H9 (cell line): ENCODE measurements at regions not wholly inside any gene's neighbourhood (a gene's known extent, or its start where the extent isn't known, plus 50 kb on each side); places are given as distances from the start of the nearest gene placed in this dataset.

ENCODE experiments used
- DNase-seq: peaks from one replicate; pipeline ENCODE4 v3.0.0-alpha.2; 2017
- H2AFZ ChIP-seq: one replicate; pipeline ENCODE4 v1.6.1; 2013; ENCODE audit warnings: mild to moderate bottlenecking, low read length, control low read depth, moderate library complexity
- H2AK5ac ChIP-seq: 2 replicates; pipeline ENCODE4 v1.6.1; 2013; ENCODE audit warnings: low read length, control low read depth, mixed read lengths; ENCODE audit not compliant: insufficient read length
- H2BK120ac ChIP-seq: one replicate; pipeline ENCODE4 v1.6.1; 2013; ENCODE audit warnings: low read depth, mild to moderate bottlenecking, low read length, control low read depth, inconsistent platforms; ENCODE audit not compliant: poor library complexity, severe bottlenecking
- H2BK12ac ChIP-seq: 2 replicates; pipeline ENCODE4 v1.6.1; 2013; ENCODE audit warnings: low read length, control low read depth, mixed read lengths, low read depth; ENCODE audit not compliant: insufficient read length
- H2BK15ac ChIP-seq: 2 replicates; pipeline ENCODE4 v1.6.1; 2013; ENCODE audit warnings: low read depth, low read length, control low read depth
- H2BK20ac ChIP-seq: one replicate; pipeline ENCODE4 v1.6.1; 2013; ENCODE audit warnings: low read depth, mild to moderate bottlenecking, low read length, control low read depth, inconsistent platforms; ENCODE audit not compliant: poor library complexity, severe bottlenecking
- H2BK5ac ChIP-seq: 2 replicates; pipeline ENCODE4 v1.6.1; 2013; ENCODE audit warnings: low read length, control low read depth, mixed read lengths; ENCODE audit not compliant: insufficient read length
- H3K14ac ChIP-seq: 2 replicates; pipeline ENCODE4 v1.6.1; 2013; ENCODE audit warnings: low read length, control low read depth; ENCODE audit not compliant: insufficient read depth
- H3K18ac ChIP-seq: 2 replicates; pipeline ENCODE4 v1.6.1; 2013; ENCODE audit warnings: low read depth, mild to moderate bottlenecking, mixed read lengths, low read length, control low read depth; ENCODE audit not compliant: insufficient read length
- H3K23ac ChIP-seq: 2 replicates; pipeline ENCODE4 v1.6.1; 2013; ENCODE audit warnings: low read length, control low read depth, mixed read lengths, low read depth; ENCODE audit not compliant: insufficient read length
- H3K23me2 ChIP-seq: 2 replicates; pipeline ENCODE4 v1.6.1; 2013; ENCODE audit warnings: low read depth, mild to moderate bottlenecking, mixed read lengths, low read length, control low read depth; ENCODE audit not compliant: insufficient read length, poor library complexity, severe bottlenecking
- H3K27ac ChIP-seq: 2 replicates; pipeline ENCODE4 v1.5.1; 2013; ENCODE audit warnings: low read length, control low read depth, mixed read lengths, low read depth; ENCODE audit not compliant: insufficient read length
- H3K27me3 ChIP-seq: 2 replicates; pipeline ENCODE4 v1.6.1; 2013; ENCODE audit warnings: low read length, control low read depth, inconsistent platforms; ENCODE audit not compliant: insufficient read depth
- H3K4ac ChIP-seq: 2 replicates; pipeline ENCODE4 v1.6.1; 2013; ENCODE audit warnings: low read depth, mild to moderate bottlenecking, control low read depth, inconsistent platforms, low read length, moderate library complexity
- H3K4me1 ChIP-seq: 2 replicates; pipeline ENCODE4 v1.6.1; 2013; ENCODE audit warnings: low read length, control low read depth, inconsistent platforms; ENCODE audit not compliant: insufficient read depth
- H3K4me2 ChIP-seq: 2 replicates; pipeline ENCODE4 v1.6.1; 2013; ENCODE audit warnings: low read length, control low read depth, mixed read lengths; ENCODE audit not compliant: insufficient read length, insufficient read depth
- H3K56ac ChIP-seq: 2 replicates; pipeline ENCODE4 v1.6.1; 2013; ENCODE audit warnings: low read depth, mild to moderate bottlenecking, mixed read lengths, low read length, control low read depth; ENCODE audit not compliant: insufficient read length
- H3K79me1 ChIP-seq: 2 replicates; pipeline ENCODE4 v1.6.1; 2013; ENCODE audit warnings: low read depth, mild to moderate bottlenecking, moderate library complexity, low read length, control low read depth, inconsistent platforms; ENCODE audit not compliant: insufficient read depth, poor library complexity, severe bottlenecking
- H3K79me2 ChIP-seq: 2 replicates; pipeline ENCODE4 v1.6.1; 2013; ENCODE audit warnings: low read length, control low read depth, inconsistent platforms; ENCODE audit not compliant: insufficient read depth
- H3K9ac ChIP-seq: 2 replicates; pipeline ENCODE4 v1.6.1; 2013; ENCODE audit warnings: low read length, control low read depth, mixed read lengths; ENCODE audit not compliant: insufficient read length; ENCODE audit errors: extremely low read depth
- H3K9me3 ChIP-seq: one replicate; pipeline ENCODE4 v1.6.1; 2013; ENCODE audit warnings: low read depth, low read length, inconsistent platforms; ENCODE audit not compliant: control insufficient read depth
- H3T11ph ChIP-seq: one replicate; pipeline ENCODE4 v1.6.1; 2013; ENCODE audit warnings: mild to moderate bottlenecking, low read length, control low read depth, inconsistent platforms
- H4K20me1 ChIP-seq: one replicate; pipeline ENCODE4 v1.6.1; 2013; ENCODE audit not compliant: control insufficient read depth, insufficient read length, insufficient read depth
- H4K5ac ChIP-seq: 2 replicates; pipeline ENCODE4 v1.6.1; 2013; ENCODE audit warnings: low read depth, mild to moderate bottlenecking, mixed read lengths, low read length, control low read depth; ENCODE audit not compliant: insufficient read length
- H4K8ac ChIP-seq: replicated peaks from 2 replicates; pipeline ENCODE4 v1.6.1; 2013; ENCODE audit warnings: low read length, control low read depth, mixed read lengths, low read depth; ENCODE audit not compliant: insufficient read length
- H4K91ac ChIP-seq: 2 replicates; pipeline ENCODE4 v1.6.1; 2013; ENCODE audit warnings: low read depth, mild to moderate bottlenecking, moderate library complexity, mixed read lengths, low read length, control low read depth; ENCODE audit not compliant: insufficient read length
- H3K27ac Mint-ChIP-seq, 3 experiments: 2 replicates in 2 of 3; 3 replicates in 1 of 3; pipeline ENCODE4 v1.8.0; 2020 to 2021; ENCODE audit warnings: mixed read lengths in 3 of 3, mild to moderate bottlenecking in 1 of 3, moderate library complexity in 1 of 3
- H3K27me3 Mint-ChIP-seq: 2 replicates; pipeline ENCODE4 v1.8.0; 2021; ENCODE audit warnings: low read depth, mild to moderate bottlenecking, moderate library complexity, mixed read lengths
- H3K36me3 Mint-ChIP-seq, 3 experiments: 2 replicates in 2 of 3; 3 replicates in 1 of 3; pipeline ENCODE4 v1.8.0; 2020 to 2021; ENCODE audit warnings: low read depth in 3 of 3, mixed read lengths in 3 of 3; ENCODE audit not compliant: insufficient read depth in 1 of 3
- H3K4me1 Mint-ChIP-seq, 2 experiments: 2 replicates each; pipeline ENCODE4 v1.8.0; 2020; ENCODE audit warnings: mixed read lengths in 2 of 2
- H3K4me3 Mint-ChIP-seq, 2 experiments: 2 replicates in 1 of 2; 3 replicates in 1 of 2; pipeline ENCODE4 v1.8.0; 2020 to 2021; ENCODE audit warnings: mild to moderate bottlenecking in 2 of 2, mixed read lengths in 2 of 2, moderate library complexity in 1 of 2
- H3K9me3 Mint-ChIP-seq, 2 experiments: 2 replicates in 1 of 2; 3 replicates in 1 of 2; pipeline ENCODE4 v1.8.0; 2020; ENCODE audit warnings: mild to moderate bottlenecking in 2 of 2, mixed read lengths in 2 of 2, moderate library complexity in 1 of 2
- CTCF ChIP-seq: fragments of 200-600 bp; sonication (generic); conservative IDR thresholded peaks from 3 replicates; pipeline ENCODE4 v1.8.0; 2021; ENCODE audit warnings: antibody characterized with exemption, mild to moderate bottlenecking
- WGBS: extraction: QIAGEN DNeasy Blood & Tissue Kit; methylation state at CpG from one replicate; pipeline ENCODE4 v1.1.7; 2013; ENCODE audit warnings: missing lambda C conversion rate, low lambda C conversion rate, mixed read lengths; ENCODE audit not compliant: insufficient read length; ENCODE audit errors: extremely low coverage; 5-methylcytosine and 5-hydroxymethylcytosine counted together

GRCh38 chr4:3829956-3830773, 64.0 kb downstream of the ADRA2C start:
- Histone ChIP-seq H3K18ac (no peak overlapping the region), H2BK5ac (no peak overlapping the region), H3K23ac (no peak overlapping the region), H3K79me1 (no peaks in the 10 kb centered on the region), H4K5ac (no peak overlapping the region), H3K14ac (no peak overlapping the region; the same call in 1 of the 2 replicates), H4K8ac (no peak overlapping the region), H3K23me2 (no peaks in the 10 kb centered on the region), H3K4me1 (peaks cover 6% of the 10 kb centered on the region; the same call in 1 of the 2 replicates), H3K79me2 (no peaks in the 10 kb centered on the region), H3K9ac (no peak overlapping the region), H4K20me1 (no peaks in the 10 kb centered on the region), H2BK120ac (no peak overlapping the region), H2BK12ac (no peak overlapping the region), H3K9me3 (no peaks in the 10 kb centered on the region), H2AK5ac (no peak overlapping the region), H4K91ac (no peak overlapping the region), H2BK15ac (no peak overlapping the region), H3K56ac (no peak overlapping the region), H3K4ac (no peak overlapping the region), H2BK20ac (no peak overlapping the region), H3K27ac (no peak overlapping the region), H3K27me3 (no peaks in the 10 kb centered on the region), H2AFZ (no peak overlapping the region), H3T11ph (no peak overlapping the region), H3K4me2 (no peak overlapping the region)
- no peak overlapping the region; a peak in 1 of 5 replicates for H3K4me3 Mint-ChIP-seq
- peaks cover 32 to 45% of the 10 kb centered on the region in 2 experiments for H3K4me1 Mint-ChIP-seq
- peak; percentile 64 for DNase-seq
- peaks cover 0 to 1% (median 0%) of the 10 kb centered on the region in 3 experiments; a peak in 2 of 7 replicates for H3K36me3 Mint-ChIP-seq
- H3K27me3 Mint-ChIP-seq = peaks cover 17% of the 10 kb centered on the region
- no peak overlapping the region; a peak in 2 of 7 replicates for H3K27ac Mint-ChIP-seq
- WGBS = no CpG with 5 or more reads among the region's 19 CpGs
- 0 out of 3 replicates have a peak, but pooled peaks have one; percentile 12 for TF ChIP-seq CTCF
- no peaks in the 10 kb centered on the region; a peak in 1 of 5 replicates for H3K9me3 Mint-ChIP-seq
